ENCODE measurements at regions not wholly inside any gene's neighbourhood (a gene's known extent, or its start where the extent isn't known, plus 50 kb on each side); places are given as distances from the start of the nearest gene placed in this dataset. TPM values are rescaled to one million over a fixed set of nuclear protein-coding genes. Genes with fewer than 3 reads are reported as not detected.

GRCh38 chr9:88938189-88938588 is 53.1 kb upstream of the S1PR3 start:
- H3K27ac ChIP-seq (ENCODE audit: insufficient read depth, low read depth, low read length): no peak overlapping the region
- intact Hi-C loops (cut with micrococcal nuclease) (no loop called here), dilution Hi-C loops (cut with MboI; ENCODE audit: extremely low pct_ligation_motif_present, low sequenced_read_pairs) (no loop called here)
- TF ChIP-seq FOS (IDR thresholded peaks at IDR 0.05; ENCODE audit: borderline replicate concordance, insufficient read depth, low read length) (no peak), MYC (IDR thresholded peaks at IDR 0.05; ENCODE audit: low read depth, low read length) (no peak), EZH2 (IDR thresholded peaks at IDR 0.05; ENCODE audit: borderline replicate concordance, low read depth, low read length, severe bottlenecking) (no peak), POLR2A (IDR thresholded peaks at IDR 0.05; ENCODE audit: low read depth, low read length) (no peak), GATA2 (IDR thresholded peaks at IDR 0.05; ENCODE audit: insufficient read depth, insufficient read length, low read depth, low read length) (no peak), POLR2AphosphoS5 (IDR thresholded peaks at IDR 0.05; ENCODE audit: insufficient read depth, low read depth, low read length) (no peak), CTCF (IDR thresholded peaks at IDR 0.05; ENCODE audit: extremely low read depth in 1 of 2, insufficient read depth in 1 of 2, low read depth in 1 of 2, low read length in 2 of 2) (no peak), JUN (IDR thresholded peaks at IDR 0.05; ENCODE audit: borderline replicate concordance, insufficient read depth, insufficient read length, low read depth) (no peak), MAX (IDR thresholded peaks at IDR 0.05; ENCODE audit: insufficient read depth, insufficient read length) (no peak)
- no peak overlapping the region for H3K4me3 ChIP-seq (replicated peaks in 1 of 3; ENCODE audit: insufficient read depth in 1 of 3, low read depth in 1 of 3, low read length in 3 of 3)
- CTCF ChIA-PET: no interaction called here
- H3K79me2 ChIP-seq (ENCODE audit: control insufficient read depth, insufficient read depth, low read length): no peaks in the 10 kb centered on the region
- DNase-seq (ENCODE audit: low read depth, low spot score): no peak
- no peak for FAIRE-seq
- no peaks in the 10 kb centered on the region for H3K4me1 ChIP-seq (ENCODE audit: control insufficient read depth, extremely low read depth, insufficient read depth, low read length)
- no peak overlapping the region for H2AFZ ChIP-seq (ENCODE audit: low read depth, low read length)
- H3K27me3 ChIP-seq (ENCODE audit: control insufficient read depth in 2 of 2, insufficient read depth in 2 of 2, low read length in 2 of 2): peaks cover 0 to 2% of the 10 kb centered on the region in 2 experiments
- POLR2A ChIA-PET: no interaction called here
- H4K20me1 ChIP-seq (replicated peaks; ENCODE audit: control insufficient read depth, extremely low read depth, insufficient read depth, low read length): no peaks in the 10 kb centered on the region
- no peak overlapping the region for H3K9ac ChIP-seq (replicated peaks; ENCODE audit: extremely low read depth, insufficient read depth, low read length)
- no peaks in the 10 kb centered on the region for H3K9me1 ChIP-seq (replicated peaks; ENCODE audit: control insufficient read depth, extremely low read depth, insufficient read depth, low read length)
- H3K4me2 ChIP-seq (ENCODE audit: insufficient read depth, low read length): no peak overlapping the region
- no peaks in the 10 kb centered on the region for H3K9me3 ChIP-seq (replicated peaks; ENCODE audit: control insufficient read depth, insufficient read depth, low read length)
- no TSS peak for BruUV-seq (replicated peaks)
- H3K36me3 ChIP-seq (ENCODE audit: control insufficient read depth in 2 of 2, extremely low read depth in 1 of 2, insufficient read depth in 2 of 2, low read length in 2 of 2): no peaks in the 10 kb centered on the region

Small RNA genes lying in the stretch of these regions (microRNA-seq; reads per million reads assigned to microRNA genes)
- gene MIR4289 (ENCODE audit: borderline number of aligned reads, borderline replicate concordance): not detected

Small RNA genes lying in the stretch of these regions (small RNA-seq; reads per million reads assigned to genes)
- not detected for gene MIR4289 (ENCODE audit: insufficient read depth, insufficient read length, low read depth, low replicate concordance)

Data from endothelial cell of umbilical vein (primary cell).